ENCODE measurements at regions not wholly inside any gene's neighbourhood (a gene's known extent, or its start where the extent isn't known, plus 50 kb on each side); places are given as distances from the start of the nearest gene placed in this dataset.

- no peak for TF ChIP-seq POLR2A (IDR thresholded peaks at IDR 0.05; ENCODE audit: low read length)
- TF ChIP-seq GATA1 (IDR thresholded peaks at IDR 0.05; ENCODE audit: low read depth, low read length): no peak
These were observed 471.7 kb upstream of the CDH20 start for GRCh38 chr18:60861575-60861974.
